OCI-M1 (cell line): ENCODE measurements at regions not wholly inside any gene's neighbourhood (a gene's known extent, or its start where the extent isn't known, plus 50 kb on each side); places are given as distances from the start of the nearest gene placed in this dataset.

Experiments
- DNase-seq: peaks from one replicate; lab custom pipeline; 2025; lab: John Stamatoyannopoulos, UW

- no peak for DNase-seq
These were observed 50.7 kb upstream of the NOCT start for GRCh38 chr4:138964716-138965426.

GRCh38 chr4:138963412-138963811 is 52.2 kb upstream of the NOCT start:
- no peak for DNase-seq

- peak; percentile 41 for DNase-seq
These were observed 53.9 kb upstream of the NOCT start for GRCh38 chr4:138961664-138962063.

- DNase-seq, result no peak
These were observed 54.5 kb upstream of the NOCT start for GRCh38 chr4:138961129-138961528.

GRCh38 chr4:138960175-138960710 is 55.3 kb upstream of the NOCT start:
- DNase-seq, result no peak

- DNase-seq, result no peak
These were observed 56.3 kb upstream of the NOCT start for GRCh38 chr4:138959097-138959815.

GRCh38 chr4:138958519-138958918 is 57.1 kb upstream of the NOCT start:
- no peak for DNase-seq

GRCh38 chr4:138957302-138957701 is 58.3 kb upstream of the NOCT start:
- no peak for DNase-seq

GRCh38 chr4:138954428-138954827 is 61.2 kb upstream of the NOCT start:
- DNase-seq, result no peak

- no peak for DNase-seq
These were observed 61.6 kb upstream of the NOCT start for GRCh38 chr4:138953961-138954371.

GRCh38 chr4:138952411-138952810 is 63.2 kb upstream of the NOCT start:
- DNase-seq, result no peak

GRCh38 chr4:138951764-138952163 is 63.8 kb upstream of the NOCT start:
- DNase-seq, result no peak

- DNase-seq, result no peak
These were observed 65.7 kb upstream of the NOCT start for GRCh38 chr4:138949866-138950265.

- DNase-seq, result no peak
These were observed 66.7 kb upstream of the NOCT start for GRCh38 chr4:138948918-138949317.

- DNase-seq, result no peak
These were observed 69.3 kb upstream of the NOCT start for GRCh38 chr4:138946306-138946705.

- DNase-seq, result no peak
These were observed 69.7 kb upstream of the NOCT start for GRCh38 chr4:138945840-138946239.

- DNase-seq, result no peak
These were observed 70.2 kb upstream of the NOCT start for GRCh38 chr4:138945401-138945800.

GRCh38 chr4:138943893-138944292 is 71.7 kb upstream of the NOCT start:
- DNase-seq, result no peak

GRCh38 chr4:138941037-138941436 is 74.5 kb upstream of the NOCT start:
- no peak for DNase-seq

GRCh38 chr4:138939960-138940359 is 75.6 kb upstream of the NOCT start:
- no peak for DNase-seq

GRCh38 chr4:138938366-138938690 is 77.3 kb upstream of the NOCT start:
- peak; percentile 84 for DNase-seq

GRCh38 chr4:138935135-138935807 is 80.3 kb upstream of the NOCT start:
- no peak for DNase-seq

- peak; percentile 21 for DNase-seq
These were observed 88.5 kb upstream of the NOCT start for GRCh38 chr4:138927072-138927471.
